HL-60/S4 treated with phorbol 12-myristate 13-acetate at 8.2 ng/mL for 4 days and 3 days (cell line): ENCODE measurements at regions not wholly inside any gene's neighbourhood (a gene's known extent, or its start where the extent isn't known, plus 50 kb on each side); places are given as distances from the start of the nearest gene placed in this dataset.

Experiments used
- in situ Hi-C: fragments of 300-500 bp; cut with MboI; formaldehyde crosslinking; loops from 2 replicates; pipeline ENCODE4 v1.15.0; 2022; ENCODE audit warnings: low sequenced_read_pairs

DNA sequence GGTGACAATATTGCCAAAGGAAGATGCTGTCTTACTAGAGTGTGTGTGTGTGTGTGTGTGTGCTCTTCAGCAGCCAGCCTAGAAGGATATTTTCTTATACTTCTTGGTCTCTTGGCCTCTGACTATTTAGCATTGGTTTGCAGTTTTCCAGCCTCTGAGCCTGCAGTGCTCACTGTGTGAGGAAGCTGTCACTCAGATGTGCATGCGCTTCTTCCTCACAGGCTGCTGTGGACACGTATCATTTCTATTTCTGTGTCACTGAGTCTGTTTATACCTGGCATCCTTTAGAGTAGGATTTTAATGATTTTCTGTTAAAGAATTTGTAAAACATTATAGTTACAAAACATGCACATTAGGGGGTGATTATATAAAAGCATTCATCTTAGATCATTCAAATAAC lies 83.3 kb downstream of the ALDH8A1 start:
- in situ Hi-C loops = no loop called here

DNA sequence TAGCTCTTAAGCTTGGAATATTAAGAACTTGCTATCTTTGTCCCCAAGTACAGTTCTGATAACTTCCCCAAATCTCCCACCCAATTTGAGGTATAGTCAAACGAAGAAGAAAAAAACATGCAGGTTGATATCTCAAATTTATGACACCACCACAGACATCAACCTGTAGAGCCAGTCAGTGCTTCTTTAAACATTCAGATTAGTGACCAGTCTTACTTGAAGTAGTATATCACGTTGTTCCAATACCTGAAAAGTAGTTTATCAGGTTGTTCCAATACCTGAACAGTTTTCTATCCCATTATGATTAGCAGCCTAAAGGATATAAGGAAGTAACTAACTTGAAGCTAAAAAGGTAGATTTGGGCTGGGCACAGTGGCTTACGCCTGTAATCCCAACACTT lies 85.3 kb downstream of the ALDH8A1 start:
- in situ Hi-C loops = no loop called here

DNA sequence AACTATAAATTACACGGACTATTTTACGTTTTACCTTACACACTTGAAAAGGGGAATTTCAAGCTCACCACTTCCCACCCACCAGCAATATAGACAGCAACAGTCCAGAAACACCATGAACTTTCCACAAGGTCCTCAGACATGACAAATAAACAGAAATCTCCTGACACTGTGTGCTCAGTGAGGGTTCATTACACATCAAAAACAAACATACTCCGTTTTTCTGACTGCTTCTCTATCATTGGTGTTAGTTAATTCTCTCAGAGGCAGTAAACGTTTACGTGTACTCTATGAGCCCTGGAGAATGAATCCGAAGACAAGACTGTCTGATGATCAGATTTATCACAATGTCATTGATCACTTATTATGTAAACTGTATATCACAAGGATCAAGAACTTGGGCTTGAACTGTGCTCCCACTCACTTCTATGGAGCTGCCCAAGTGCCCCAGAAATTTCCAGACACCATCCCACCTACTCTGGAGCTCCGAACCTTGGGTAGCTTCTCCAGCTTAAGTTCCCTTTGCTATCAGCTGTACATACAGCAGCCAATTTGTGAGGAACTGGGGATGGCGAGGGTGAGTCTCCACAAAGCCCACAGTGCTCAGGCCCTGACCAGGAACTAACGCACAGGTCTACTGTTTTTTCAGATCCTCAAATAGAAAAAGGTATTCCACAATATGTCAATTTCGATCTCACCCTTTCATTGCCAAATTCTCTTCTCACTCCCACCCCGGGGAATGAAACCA lies 86.0 kb downstream of the ALDH8A1 start:
- in situ Hi-C loops = no loop called here

DNA sequence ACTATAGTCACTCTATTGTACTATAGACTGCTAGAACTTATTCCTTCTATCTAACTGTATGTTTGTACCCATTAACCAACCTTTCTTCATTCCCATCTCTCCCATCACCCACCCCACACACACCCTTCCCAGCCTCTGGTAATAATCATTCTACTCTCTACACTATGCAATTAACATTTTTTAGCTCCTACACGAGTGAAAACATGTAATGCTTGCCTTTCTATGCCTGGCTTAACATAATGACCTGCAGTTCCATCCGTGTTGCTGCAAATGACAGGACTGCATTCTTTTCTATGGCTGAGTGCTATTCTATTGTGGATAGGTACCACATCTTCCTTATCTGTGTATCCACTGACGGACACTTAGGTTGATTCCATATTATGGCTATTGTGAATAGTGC lies 95.5 kb downstream of the ALDH8A1 start:
- in situ Hi-C loops = no loop called here

DNA sequence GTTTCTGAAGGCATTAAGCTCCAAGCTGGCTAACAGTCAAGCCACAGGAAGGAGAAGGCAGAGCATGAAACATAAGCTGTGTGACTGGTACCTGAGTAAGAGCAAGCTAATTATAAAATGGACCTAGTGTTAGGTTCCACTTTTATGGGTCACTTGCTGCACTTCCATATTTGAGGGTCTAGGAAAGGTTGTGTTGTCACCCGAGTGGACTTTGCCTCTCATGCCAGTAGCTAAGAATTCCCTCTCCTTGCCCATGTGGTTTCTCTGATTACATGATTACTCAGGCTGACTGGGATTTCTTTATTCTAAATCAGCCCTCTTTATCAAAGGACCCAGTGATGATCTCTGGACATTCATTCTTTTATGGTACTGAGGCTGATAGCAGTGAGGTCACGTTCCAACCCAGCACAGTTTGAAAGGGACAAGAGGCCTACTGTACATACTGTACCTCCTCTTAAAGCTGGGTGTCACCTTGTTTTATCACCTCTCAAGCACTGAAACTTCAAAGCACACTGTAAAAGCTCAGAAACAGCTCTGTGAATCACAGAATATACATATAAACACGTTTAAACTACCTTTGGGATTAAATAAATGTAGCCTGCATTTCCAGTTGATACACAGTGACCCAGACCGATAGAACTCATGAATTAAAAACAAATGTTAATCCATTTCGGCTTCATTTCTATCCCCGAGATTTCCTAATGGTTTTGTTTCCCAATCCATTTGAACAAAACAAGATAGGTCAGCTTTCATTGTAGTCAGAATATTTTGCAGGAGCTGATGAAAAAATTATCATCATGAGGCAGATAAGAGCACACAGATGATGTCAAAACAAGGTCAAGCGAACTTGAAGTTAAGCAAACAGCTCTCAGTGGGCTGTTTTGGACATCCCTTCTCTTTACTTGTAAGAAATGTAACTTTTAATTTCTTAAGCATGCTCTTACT lies 96.5 kb downstream of the ALDH8A1 start:
- in situ Hi-C loops = no loop called here

DNA sequence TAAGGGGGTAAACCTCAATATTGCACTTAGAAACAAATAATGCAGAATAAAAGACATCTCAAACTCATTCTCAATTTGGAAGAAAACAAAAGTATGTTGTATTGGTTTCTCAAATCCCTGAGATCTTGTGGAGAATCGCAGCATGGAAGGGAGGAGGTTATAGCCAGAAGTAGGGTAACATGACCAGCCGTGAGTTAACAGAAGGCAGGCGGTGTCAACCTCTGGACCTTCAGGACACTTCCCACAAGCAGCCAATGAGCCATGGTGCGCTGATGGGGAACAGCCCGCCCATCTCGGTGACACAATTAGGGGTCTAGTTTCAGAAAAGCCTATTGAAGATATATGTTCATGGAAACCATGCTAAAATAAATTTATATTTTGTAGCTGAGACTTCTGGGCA lies 98.4 kb downstream of the ALDH8A1 start:
- in situ Hi-C loops = no loop called here

DNA sequence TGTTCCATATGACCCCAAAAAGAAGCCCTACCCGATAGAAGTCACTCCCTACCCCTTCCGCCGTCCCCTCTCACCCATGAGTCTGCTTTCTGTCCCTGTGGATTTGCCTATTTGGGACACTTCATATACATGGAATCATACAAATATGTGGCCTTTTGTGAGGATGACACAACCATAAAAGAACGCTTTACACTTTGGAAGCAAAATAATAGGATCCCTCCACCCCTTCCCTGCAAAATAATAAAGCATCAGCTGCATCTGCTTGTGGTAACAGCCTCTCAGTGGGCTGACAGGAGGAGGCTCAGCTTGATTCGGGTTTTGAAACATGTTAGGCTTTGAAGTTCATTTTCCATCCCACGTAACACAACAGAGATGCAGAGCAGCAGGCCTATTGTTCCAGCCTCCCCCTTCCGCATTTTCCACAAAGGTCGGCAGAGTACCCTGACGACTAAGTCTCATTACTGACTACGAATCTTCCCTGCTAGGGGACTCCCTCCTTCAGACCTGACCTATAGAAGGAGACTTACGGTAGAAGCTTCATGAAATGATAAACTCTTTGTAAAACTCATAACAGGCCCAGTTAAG lies 99.1 kb downstream of the ALDH8A1 start:
- in situ Hi-C loops = no loop called here

DNA sequence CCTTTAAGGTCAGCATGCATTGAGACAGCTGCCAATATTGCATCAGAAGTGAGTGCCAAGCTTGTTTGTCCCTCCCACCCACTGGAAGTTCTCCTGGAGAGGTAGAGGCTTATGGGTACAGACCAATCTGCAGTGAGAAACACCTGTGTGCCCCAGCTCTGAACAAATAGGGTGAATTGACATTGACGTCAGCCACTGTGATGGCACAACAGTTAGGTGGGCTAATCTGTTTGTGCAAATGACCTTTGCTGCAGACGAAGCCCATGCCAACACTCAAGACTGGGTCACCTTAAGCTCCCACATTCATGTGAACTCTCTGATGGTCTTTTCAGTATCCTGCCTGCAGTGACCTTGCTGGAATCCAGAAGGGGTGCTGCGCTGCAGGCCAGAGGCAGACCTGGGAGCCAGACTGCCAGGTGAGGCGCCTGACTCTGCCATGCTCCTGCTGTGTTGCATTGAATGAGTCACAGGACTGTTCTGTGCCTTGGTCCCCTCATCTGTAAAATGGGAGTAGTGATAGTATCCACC lies 99.9 kb downstream of the ALDH8A1 start:
- in situ Hi-C loops = no loop called here

DNA sequence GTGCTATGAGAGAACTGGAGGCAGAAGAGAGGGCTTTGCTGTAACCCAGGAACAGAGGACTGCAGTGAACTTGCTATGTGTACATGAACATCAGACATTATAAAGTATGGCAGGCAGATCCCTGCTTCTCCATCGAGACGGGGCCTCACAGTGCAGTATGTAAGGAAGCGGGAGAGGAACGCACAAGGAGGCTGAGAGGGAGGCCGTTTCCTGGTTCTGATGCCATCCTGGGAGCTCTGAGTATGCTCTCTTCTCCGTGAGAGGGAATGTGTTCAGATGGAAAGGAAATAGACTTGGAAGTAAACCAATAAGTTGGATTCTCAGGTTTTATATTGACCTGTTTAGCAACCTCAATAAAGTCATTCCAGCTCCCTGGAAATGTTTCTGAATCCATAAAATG lies 101.8 kb downstream of the ALDH8A1 start:
- in situ Hi-C loops = no loop called here

DNA sequence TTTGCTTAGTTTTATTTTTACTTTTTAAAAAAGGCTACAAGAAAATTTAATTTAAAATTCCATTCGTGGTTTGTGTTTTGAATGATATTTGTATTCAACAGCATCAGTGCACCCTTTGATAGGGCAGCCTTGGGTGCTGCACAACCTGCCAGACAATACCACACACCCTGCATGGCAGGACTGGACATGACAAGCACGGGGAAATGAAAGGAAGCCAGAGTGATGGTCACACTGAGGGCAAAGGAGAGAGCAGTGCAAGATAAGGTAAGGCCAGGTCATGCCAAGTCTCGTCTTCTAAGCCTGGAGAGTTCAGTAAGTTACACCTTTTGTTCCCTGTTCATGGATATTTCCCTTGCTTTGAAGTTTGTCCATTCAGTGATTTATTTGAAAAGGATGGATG lies 103.0 kb downstream of the ALDH8A1 start:
- in situ Hi-C loops = no loop called here

DNA sequence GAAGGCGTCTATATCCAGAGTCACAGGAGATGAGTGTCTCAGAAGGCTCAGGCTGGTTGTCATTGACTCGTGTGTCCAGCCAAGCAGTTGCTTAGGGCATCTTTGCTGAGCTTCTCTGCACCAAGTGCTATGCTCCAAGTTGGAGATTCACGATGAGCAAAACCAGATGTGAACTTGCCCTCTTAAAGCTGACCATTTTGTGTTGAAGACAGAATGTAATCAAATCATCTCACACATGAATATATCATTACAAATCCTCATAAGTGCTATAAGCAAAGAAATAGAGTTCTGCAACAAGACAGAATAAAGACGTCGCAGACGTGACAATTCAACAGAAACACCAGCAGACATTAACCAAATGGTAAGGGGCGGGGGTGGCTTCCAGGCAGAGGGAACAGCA lies 103.9 kb downstream of the ALDH8A1 start:
- in situ Hi-C loops = no loop called here

DNA sequence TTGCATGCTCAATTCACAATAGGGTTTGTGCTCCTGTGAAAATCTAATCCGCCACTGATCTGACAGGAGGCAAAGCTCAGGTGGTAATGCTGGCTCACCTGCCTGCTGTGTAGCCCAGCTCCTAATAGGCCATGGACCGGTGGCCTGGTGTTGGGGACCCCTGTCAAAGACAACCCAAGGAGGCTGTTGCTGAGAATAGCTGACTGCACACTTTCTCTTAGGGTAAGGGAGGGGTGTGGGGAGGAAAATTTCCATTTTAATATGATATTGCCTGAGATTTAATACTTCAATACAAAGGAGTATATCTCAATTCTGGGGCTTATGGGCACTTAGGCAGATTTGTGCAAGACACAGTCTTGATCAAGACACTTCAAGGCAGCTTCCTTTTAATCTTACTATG lies 105.8 kb downstream of the ALDH8A1 start:
- in situ Hi-C loops = no loop called here

DNA sequence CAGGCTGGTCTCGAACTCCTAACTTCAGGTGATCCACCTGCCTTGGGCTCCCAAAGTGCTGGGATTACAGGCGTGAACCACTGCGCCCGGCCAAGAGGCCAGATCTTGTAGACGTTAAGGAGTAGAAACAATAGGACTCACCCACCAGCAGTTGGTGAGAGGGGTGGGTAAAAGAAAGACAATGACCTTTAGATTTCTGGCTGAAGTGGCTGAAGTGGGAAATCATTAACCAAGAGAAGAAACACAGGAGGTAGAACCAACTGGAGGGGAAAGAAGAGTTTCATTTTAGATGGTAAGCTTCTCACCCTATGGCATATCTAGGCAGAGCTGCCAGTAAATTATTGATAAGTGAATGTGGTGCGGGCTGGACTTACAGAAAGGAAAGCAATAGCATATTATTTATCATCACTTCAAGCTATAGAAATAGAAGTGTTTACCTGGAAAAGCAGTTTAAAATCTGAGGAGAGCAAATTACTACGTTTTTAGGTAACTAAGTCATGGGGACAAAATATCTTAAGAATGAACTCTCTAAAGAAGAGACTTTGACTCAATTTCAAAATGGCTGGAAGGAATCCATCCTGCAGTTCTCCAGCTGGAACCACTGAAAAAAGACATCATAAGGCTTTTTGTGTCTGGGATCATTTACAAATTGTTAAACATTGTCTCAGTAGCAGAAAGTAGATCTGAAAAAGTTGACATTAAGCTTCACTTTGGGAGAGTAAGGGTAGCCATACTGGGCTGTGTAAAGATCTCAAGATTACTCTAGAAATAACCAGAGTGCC lies 109.6 kb downstream of the ALDH8A1 start:
- in situ Hi-C loops = no loop called here

DNA sequence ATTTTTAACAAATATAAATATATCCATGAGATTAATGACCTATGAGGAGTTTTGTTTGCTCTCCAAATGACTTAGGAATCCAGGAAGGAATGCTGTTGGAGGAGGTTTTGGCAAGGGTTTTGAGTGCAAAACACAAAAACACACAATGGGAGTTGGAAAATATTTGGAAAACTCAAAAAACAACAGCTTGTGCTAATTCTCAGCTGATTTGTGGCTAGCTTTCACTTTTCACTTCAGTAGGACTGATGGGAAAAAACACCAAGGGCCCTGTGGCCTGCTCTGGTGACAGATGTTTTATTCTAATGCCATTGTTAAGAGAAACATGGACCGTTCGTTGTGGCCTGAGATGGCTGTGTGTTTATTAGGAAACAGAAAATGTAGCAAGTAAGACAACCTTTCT lies 113.9 kb downstream of the ALDH8A1 start:
- in situ Hi-C loops = no loop called here

DNA sequence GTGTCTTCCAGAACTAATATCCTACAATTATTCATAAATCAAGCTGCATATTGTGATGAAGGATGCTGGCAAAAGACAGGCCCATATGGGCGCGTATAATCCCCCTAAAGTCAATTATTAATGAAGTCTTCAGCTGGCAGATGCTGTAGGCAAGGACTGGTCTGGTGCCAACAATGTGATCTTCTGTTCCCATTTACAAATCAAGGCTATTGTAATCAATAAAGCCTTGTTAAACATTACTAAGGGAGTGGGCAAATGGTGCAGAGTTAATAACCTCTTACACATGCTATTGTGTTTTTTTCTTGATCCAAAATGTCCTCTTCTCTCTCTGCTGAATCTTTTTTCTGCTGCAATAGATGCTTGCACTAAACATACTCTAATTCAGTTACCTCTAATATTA lies 119.0 kb downstream of the ALDH8A1 start:
- in situ Hi-C loops = no loop called here

DNA sequence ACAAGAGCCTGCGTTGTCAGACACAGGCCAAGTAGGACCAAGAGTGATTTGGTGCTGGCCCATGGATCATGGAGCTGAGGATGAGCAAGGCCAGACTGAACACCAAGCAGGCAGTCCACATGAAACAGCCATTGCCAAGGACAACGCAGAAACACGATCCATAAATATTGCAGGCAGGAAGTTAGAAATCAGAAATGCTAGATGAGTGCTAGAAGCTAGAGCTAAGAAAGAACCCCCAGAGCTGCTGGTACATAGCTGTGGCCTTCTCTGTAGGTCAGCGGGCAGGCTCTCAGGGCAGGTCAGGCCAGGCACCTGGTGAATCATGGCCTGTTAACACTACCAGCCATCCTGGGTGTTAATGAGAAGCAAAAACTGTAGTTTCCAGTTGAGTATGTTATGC lies 119.7 kb downstream of the ALDH8A1 start:
- in situ Hi-C loops = no loop called here

DNA sequence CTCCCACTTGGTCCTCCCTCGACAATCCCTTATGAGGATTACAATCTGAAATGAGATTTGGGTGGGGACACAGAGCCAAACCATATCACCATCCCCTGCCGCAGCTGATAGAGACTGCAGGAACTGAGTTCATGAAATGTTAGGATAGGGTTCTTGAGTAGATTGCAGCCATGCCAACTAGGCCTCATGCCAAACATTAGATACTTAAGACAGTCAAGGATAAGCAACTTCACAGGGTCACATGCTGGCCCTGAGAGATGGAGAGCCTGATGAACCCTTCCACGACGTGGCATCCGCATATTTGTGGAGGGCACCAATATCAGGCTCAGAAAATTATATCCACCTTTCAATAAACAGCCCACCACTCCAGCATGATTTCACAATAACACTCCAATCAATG lies 121.3 kb downstream of the ALDH8A1 start:
- in situ Hi-C loops = loop anchor here (10.0 kb wide), 1 partner anchor 664 kb away; no protein-coding TSS in a partner anchor

DNA sequence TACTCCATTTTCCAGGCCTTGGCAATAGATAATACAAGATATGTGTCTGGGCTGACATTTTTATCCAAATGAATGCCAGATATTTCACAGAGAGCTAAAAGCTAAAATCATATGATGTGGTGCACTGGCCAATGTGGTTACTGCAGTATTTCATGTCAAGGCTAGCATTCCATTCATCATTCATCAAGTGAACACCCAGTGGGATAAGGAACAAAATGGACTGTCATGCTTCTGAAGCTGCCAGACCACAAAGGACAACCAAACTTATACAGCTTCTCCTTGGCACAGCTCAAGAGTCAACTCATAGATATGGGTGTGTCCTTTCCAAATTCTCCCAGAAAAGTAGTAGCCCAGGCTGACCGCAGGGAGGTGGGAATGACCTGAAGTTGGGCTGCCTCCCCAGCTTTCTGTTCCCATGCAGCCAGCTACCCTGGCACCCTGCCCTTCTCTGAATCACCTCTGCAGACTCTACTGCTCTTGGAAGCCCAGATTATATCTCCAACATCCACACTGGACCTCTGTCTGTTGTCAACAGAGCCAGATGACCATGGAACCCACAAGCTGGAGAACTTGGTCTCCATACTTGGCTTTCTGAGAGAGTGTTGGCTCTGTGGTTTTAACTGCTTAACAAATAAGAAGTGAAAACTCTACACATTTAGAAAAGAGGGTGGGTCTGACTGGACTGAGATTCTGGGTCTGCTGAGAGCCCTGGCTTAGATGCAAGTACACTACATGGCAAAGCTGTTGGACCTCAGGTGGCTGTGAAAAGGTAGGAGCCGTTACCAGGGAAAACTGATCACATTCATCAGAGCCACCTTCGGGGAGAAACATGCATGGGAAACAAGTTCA lies 122.8 kb downstream of the ALDH8A1 start:
- in situ Hi-C loops = loop anchor here (10.0 kb wide), 1 partner anchor 662 kb away; no protein-coding TSS in a partner anchor

DNA sequence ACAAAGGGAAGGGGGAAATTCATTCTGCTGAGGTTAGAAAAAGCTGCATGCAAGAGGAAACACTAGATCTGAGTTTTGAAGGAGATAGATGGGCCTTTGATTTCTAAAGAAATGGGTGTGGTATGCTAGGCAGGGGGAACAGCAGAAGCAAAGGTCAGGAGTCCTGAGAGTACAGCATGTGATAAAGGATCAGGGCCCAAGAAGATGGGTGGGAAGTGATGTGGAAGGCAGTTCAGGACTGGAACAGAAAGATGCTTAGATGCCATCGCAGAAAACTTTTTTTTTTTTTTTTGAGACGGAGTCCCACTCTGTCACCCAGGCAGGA lies 126.2 kb downstream of the ALDH8A1 start:
- in situ Hi-C loops = loop anchor here (10.0 kb wide), 1 partner anchor 659 kb away; no protein-coding TSS in a partner anchor
